Glutamatergic neuron (in vitro differentiated cells): ENCODE measurements at regions not wholly inside any gene's neighbourhood (a gene's known extent, or its start where the extent isn't known, plus 50 kb on each side); places are given as distances from the start of the nearest gene placed in this dataset.

Experiments
- DNase-seq: peaks from one replicate; pipeline ENCODE4 v3.0.0; 2022
- H3K27ac Mint-ChIP-seq: one replicate; pipeline ENCODE4 v1.8.0; 2020; ENCODE audit warnings: mild to moderate bottlenecking, mixed read lengths, inconsistent platforms; ENCODE audit not compliant: unreplicated experiment
- H3K27me3 Mint-ChIP-seq: one replicate; pipeline ENCODE4 v1.8.0; 2020; ENCODE audit warnings: mild to moderate bottlenecking, moderate library complexity, mixed read lengths, inconsistent platforms; ENCODE audit not compliant: unreplicated experiment
- H3K36me3 Mint-ChIP-seq: one replicate; pipeline ENCODE4 v1.8.0; 2020; ENCODE audit warnings: mild to moderate bottlenecking, mixed read lengths, inconsistent platforms; ENCODE audit not compliant: unreplicated experiment
- H3K4me1 Mint-ChIP-seq: one replicate; pipeline ENCODE4 v1.8.0; 2020; ENCODE audit warnings: mild to moderate bottlenecking, low read depth, mixed read lengths, inconsistent platforms; ENCODE audit not compliant: unreplicated experiment
- H3K4me3 Mint-ChIP-seq: one replicate; pipeline ENCODE4 v1.8.0; 2020; ENCODE audit warnings: mild to moderate bottlenecking, mixed read lengths, inconsistent platforms; ENCODE audit not compliant: unreplicated experiment
- H3K9me3 Mint-ChIP-seq: one replicate; pipeline ENCODE4 v1.8.0; 2020; ENCODE audit warnings: mild to moderate bottlenecking, moderate library complexity, mixed read lengths, inconsistent platforms; ENCODE audit not compliant: unreplicated experiment
- TF ChIP-seq, protein P1 (sequence below): fragments of 200-600 bp; sonication (generic); IDR thresholded peaks from one replicate; pipeline ENCODE4 v1.5.0; 2021; ENCODE audit not compliant: partially characterized antibody, unreplicated experiment

DNA sequence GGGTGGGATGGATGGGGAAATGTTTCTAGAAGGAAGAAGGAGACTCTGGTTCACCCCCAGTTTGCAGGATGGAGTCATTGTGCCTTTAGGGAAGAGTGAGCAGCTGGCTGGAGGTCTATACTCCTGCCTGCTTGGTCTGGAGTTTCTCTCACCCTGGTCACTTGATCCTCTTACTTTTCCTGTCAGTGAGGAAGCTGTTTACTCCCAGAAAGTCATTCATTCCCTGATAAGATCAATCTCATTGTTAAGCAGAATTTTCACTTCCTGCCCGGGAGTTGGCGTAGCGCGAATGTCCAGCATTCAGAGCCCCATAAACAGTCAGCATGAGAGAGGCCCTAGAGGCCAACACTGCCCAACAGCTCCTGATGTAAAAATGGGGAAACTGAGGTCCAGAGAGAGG is 70.4 kb upstream of the SIRPA start:
- Mint-ChIP-seq H3K4me1 (no peaks in the 10 kb centered on the region), H3K9me3 (peaks cover 10% of the 10 kb centered on the region), H3K27ac (no peak overlapping the region)

DNA sequence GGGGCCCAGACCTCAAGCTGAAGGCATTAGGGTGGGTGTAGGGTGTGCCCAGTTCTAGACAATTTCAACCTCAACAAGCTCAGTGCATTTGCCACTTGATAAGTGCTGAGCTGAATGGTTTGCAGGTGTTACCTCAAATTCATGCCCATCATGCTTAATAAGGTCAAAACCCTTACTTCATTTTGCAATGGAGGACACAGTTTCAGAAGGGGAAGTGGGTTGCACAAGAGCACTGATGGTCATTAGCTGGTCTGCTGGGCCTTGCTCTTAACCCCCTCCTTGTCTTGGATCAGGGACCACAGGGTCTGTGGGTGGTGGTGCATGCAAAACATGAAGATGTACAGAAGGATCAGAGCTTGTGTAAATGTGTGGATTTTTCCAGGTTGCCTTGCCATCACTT is 71.0 kb upstream of the SIRPA start:
- H3K4me1 Mint-ChIP-seq = no peaks in the 10 kb centered on the region
- peaks cover 8% of the 10 kb centered on the region for H3K27me3 Mint-ChIP-seq
- TF ChIP-seq, protein P1, sequence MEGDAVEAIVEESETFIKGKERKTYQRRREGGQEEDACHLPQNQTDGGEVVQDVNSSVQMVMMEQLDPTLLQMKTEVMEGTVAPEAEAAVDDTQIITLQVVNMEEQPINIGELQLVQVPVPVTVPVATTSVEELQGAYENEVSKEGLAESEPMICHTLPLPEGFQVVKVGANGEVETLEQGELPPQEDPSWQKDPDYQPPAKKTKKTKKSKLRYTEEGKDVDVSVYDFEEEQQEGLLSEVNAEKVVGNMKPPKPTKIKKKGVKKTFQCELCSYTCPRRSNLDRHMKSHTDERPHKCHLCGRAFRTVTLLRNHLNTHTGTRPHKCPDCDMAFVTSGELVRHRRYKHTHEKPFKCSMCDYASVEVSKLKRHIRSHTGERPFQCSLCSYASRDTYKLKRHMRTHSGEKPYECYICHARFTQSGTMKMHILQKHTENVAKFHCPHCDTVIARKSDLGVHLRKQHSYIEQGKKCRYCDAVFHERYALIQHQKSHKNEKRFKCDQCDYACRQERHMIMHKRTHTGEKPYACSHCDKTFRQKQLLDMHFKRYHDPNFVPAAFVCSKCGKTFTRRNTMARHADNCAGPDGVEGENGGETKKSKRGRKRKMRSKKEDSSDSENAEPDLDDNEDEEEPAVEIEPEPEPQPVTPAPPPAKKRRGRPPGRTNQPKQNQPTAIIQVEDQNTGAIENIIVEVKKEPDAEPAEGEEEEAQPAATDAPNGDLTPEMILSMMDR = no peak
- H3K9me3 Mint-ChIP-seq = peaks cover 10% of the 10 kb centered on the region
- H3K4me3 Mint-ChIP-seq = no peak overlapping the region
- peaks cover 9% of the 10 kb centered on the region for H3K36me3 Mint-ChIP-seq
- H3K27ac Mint-ChIP-seq = no peak overlapping the region
- no peak for DNase-seq

More for the DNA sequence above, 70.4 kb upstream of the SIRPA start:
- DNase-seq = no peak
- H3K36me3 Mint-ChIP-seq = peaks cover 9% of the 10 kb centered on the region
- peaks cover 8% of the 10 kb centered on the region for H3K27me3 Mint-ChIP-seq
- TF ChIP-seq, protein P1 = no peak
- H3K4me3 Mint-ChIP-seq = no peak overlapping the region

GRCh38 chr20:1823450-1823844 is 71.8 kb upstream of the SIRPA start:
- peaks cover 9% of the 10 kb centered on the region for H3K36me3 Mint-ChIP-seq
- TF ChIP-seq, protein P1 = no peak
- peaks cover 12% of the 10 kb centered on the region for H3K9me3 Mint-ChIP-seq
- H3K4me1 Mint-ChIP-seq = no peaks in the 10 kb centered on the region
- no peak overlapping the region for H3K4me3 Mint-ChIP-seq
- peaks cover 12% of the 10 kb centered on the region for H3K27me3 Mint-ChIP-seq
- DNase-seq = no peak
- H3K27ac Mint-ChIP-seq = no peak overlapping the region

DNA sequence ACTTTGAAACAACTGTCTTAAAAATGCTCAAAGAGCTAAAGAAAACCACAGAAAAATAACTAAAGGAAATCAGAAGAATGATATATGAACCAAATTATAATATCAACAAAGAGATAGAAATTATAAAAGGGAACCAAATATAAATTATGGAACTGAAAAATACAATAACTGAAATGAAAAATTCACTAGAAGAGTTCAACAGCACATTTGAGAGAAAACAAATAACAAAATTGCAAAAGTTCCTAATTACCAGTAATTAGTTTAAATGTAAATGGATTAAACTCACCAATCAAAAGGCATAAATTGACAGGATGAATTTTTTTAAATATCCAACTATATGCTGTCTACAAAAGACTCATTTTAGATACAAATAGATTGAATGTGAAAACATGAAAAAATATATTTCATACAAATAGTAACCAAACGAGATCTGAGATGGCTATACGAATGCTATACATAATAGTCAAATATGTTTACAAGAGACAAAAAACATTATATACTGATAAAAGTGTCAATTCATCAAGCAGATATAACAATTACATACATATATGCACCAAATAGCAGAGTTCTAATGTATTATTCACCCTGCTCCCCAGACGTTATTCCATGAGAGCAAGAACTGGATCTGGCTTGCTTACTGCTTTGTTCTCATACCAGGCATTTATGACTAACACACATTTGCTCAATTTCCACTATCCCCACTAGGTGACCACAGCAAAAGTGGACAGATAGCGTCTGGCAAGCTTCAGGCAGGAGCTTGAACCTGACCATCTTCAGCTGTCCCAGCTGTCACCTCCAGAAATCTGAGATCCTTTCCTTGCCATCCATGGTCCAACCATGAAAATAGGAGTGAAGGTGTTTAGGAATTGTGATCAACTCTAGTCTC is 72.4 kb upstream of the SIRPA start:
- Mint-ChIP-seq H3K4me1 (no peaks in the 10 kb centered on the region), H3K9me3 (peaks cover 12% of the 10 kb centered on the region), H3K4me3 (no peak overlapping the region), H3K27me3 (peaks cover 15% of the 10 kb centered on the region), H3K36me3 (peaks cover 9% of the 10 kb centered on the region), H3K27ac (no peak overlapping the region)
- TF ChIP-seq, protein P1 = no peak
- no peak for DNase-seq
